ENCODE measurements at regions not wholly inside any gene's neighbourhood (a gene's known extent, or its start where the extent isn't known, plus 50 kb on each side); places are given as distances from the start of the nearest gene placed in this dataset.

DNA sequence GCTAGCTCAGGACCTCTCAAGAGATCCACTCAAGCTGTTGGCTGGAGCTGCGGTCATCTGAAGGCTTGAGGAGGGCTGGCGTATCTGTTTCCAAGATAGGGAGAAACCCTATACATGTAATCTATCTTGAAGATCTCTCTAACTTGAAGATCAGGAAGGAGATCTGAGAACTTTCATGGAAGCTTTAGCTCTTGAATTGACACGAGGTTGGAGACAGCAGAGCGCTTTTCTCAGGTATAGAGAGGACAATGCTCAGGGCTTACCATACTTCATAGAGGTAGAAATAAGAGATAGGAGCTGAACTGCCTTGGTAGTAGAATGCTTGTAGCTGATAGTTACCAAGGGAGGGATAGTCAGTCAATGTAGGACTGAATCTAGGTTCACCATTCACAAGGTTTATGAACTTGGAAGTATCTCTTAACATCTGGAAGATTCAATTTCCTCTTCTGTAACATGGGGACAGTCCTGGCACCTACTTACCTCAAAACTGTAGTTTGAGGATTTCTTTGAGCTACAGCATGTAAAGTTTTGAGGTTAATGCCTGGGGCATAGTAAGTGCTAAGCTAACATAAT lies 267.0 kb upstream of the MAF start:
- Mint-ChIP-seq H3K36me3 (ENCODE audit: unreplicated experiment) (no peaks in the 10 kb centered on the region), H3K4me1 (ENCODE audit: unreplicated experiment) (no peaks in the 10 kb centered on the region)
- TF ChIP-seq, protein P1, sequence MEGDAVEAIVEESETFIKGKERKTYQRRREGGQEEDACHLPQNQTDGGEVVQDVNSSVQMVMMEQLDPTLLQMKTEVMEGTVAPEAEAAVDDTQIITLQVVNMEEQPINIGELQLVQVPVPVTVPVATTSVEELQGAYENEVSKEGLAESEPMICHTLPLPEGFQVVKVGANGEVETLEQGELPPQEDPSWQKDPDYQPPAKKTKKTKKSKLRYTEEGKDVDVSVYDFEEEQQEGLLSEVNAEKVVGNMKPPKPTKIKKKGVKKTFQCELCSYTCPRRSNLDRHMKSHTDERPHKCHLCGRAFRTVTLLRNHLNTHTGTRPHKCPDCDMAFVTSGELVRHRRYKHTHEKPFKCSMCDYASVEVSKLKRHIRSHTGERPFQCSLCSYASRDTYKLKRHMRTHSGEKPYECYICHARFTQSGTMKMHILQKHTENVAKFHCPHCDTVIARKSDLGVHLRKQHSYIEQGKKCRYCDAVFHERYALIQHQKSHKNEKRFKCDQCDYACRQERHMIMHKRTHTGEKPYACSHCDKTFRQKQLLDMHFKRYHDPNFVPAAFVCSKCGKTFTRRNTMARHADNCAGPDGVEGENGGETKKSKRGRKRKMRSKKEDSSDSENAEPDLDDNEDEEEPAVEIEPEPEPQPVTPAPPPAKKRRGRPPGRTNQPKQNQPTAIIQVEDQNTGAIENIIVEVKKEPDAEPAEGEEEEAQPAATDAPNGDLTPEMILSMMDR (IDR thresholded peaks at IDR 0.05): no peak

DNA sequence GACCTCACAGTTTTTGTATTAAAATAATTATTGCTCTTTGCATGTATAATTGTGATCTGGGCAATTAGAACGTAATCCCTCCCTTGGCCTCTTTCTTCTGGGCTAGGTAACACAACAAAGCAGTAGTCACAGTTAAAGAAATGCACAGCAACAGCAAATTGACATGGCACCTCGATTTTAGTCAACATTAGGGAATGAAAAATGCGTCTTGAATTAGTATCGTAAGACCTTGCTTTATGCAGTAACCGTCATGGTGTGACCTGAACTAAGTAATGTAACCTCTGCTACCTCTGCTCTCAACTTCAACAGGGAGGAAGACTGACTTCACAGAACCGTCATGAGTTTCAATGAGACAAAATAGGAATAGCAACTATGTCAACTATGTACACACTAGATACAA lies 265.4 kb upstream of the MAF start:
- TF ChIP-seq, protein P1 (IDR thresholded peaks at IDR 0.05): no peak
- Mint-ChIP-seq H3K4me1 (ENCODE audit: unreplicated experiment) (no peaks in the 10 kb centered on the region), H3K36me3 (ENCODE audit: unreplicated experiment) (no peaks in the 10 kb centered on the region), H3K4me3 (ENCODE audit: unreplicated experiment) (no peak overlapping the region), H3K27ac (ENCODE audit: unreplicated experiment) (no peak overlapping the region), H3K9me3 (ENCODE audit: unreplicated experiment) (no peaks in the 10 kb centered on the region), H3K27me3 (ENCODE audit: unreplicated experiment) (peaks cover 2% of the 10 kb centered on the region)
- DNase-seq (ENCODE audit: extremely low spot score, unreplicated experiment): no peak

More for the DNA sequence above, 267.0 kb upstream of the MAF start:
- Mint-ChIP-seq H3K27me3 (ENCODE audit: unreplicated experiment) (peaks cover 2% of the 10 kb centered on the region), H3K4me3 (ENCODE audit: unreplicated experiment) (no peak overlapping the region), H3K9me3 (ENCODE audit: unreplicated experiment) (no peaks in the 10 kb centered on the region), H3K27ac (ENCODE audit: unreplicated experiment) (no peak overlapping the region)
- DNase-seq (ENCODE audit: extremely low spot score, unreplicated experiment): no peak

DNA sequence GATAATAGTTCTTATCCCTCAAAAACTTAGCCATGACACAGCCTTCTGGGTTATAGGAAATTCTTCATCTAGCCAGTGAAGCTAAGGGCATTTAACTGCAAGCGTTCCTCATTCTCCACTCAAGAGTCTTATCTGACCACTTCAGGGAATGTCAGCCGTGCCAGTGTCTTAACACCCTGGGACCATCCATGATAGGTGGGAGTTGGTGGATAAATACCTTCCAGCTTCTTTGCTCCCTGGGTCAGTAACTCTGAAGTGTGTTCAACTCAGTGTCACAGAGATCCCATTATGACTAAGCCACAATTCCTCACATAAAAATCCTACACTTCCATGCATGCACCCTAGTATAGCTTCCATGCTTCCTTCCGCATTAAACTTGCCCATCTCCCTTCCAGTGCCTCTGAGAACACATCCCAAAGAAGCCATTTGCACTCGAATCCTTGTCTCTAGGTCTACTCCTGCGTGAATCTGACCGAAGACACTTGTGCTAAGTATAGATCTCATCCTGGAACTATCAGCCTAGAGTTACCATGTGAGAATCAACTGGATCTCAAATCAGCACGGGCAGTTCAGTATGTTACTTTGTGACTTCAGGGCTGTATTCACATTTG lies 264.3 kb upstream of the MAF start:
- Mint-ChIP-seq H3K4me3 (ENCODE audit: unreplicated experiment) (no peak overlapping the region), H3K27me3 (ENCODE audit: unreplicated experiment) (peaks cover 4% of the 10 kb centered on the region), H3K36me3 (ENCODE audit: unreplicated experiment) (no peaks in the 10 kb centered on the region), H3K9me3 (ENCODE audit: unreplicated experiment) (no peaks in the 10 kb centered on the region), H3K27ac (ENCODE audit: unreplicated experiment) (no peak overlapping the region), H3K4me1 (ENCODE audit: unreplicated experiment) (no peaks in the 10 kb centered on the region)
- TF ChIP-seq, protein P1 (IDR thresholded peaks at IDR 0.05): no peak
- DNase-seq (ENCODE audit: extremely low spot score, unreplicated experiment): no peak

DNA sequence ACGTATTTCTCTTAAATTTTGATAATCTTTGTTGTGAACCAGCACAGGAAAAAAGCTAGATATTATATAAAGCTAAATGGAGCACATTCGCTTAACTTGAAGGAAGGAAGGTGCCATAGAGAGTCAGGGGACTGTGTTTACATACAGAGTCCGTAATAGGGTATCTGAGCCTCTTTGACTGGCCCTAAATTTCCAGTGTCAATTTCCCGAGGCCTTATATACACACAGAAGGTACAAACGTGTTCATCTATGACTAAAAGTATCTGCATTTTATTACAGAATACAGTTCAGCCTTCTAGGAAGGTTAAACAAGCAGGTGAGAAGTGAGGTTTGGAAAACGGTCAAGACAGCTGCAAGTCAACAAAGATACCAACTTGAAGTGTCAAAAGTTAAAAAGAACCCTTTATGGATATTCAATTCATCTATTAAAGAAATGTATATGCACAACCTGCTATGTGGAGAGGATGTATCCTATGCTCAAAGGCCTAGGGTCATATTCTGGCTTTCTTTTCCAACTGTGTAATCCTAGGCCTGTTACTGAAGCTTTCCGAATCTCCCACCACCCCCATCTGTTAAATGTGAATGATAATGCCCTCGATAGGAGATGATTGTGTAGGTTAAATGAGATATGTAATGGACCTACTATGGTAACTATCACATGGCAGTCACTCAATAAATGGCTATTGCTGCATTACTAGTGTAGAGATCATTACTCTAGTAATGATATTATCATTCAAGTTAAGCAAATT lies 263.7 kb upstream of the MAF start:
- Mint-ChIP-seq H3K4me1 (ENCODE audit: unreplicated experiment) (no peaks in the 10 kb centered on the region), H3K27me3 (ENCODE audit: unreplicated experiment) (peaks cover 5% of the 10 kb centered on the region), H3K4me3 (ENCODE audit: unreplicated experiment) (no peak overlapping the region), H3K27ac (ENCODE audit: unreplicated experiment) (no peak overlapping the region), H3K9me3 (ENCODE audit: unreplicated experiment) (no peaks in the 10 kb centered on the region), H3K36me3 (ENCODE audit: unreplicated experiment) (no peaks in the 10 kb centered on the region)
- TF ChIP-seq, protein P1 (IDR thresholded peaks at IDR 0.05): no peak
- no peak for DNase-seq (ENCODE audit: extremely low spot score, unreplicated experiment)

Data from osteocyte (in vitro differentiated cells).